ENCODE measurements at regions not wholly inside any gene's neighbourhood (a gene's known extent, or its start where the extent isn't known, plus 50 kb on each side); places are given as distances from the start of the nearest gene placed in this dataset.

DNA sequence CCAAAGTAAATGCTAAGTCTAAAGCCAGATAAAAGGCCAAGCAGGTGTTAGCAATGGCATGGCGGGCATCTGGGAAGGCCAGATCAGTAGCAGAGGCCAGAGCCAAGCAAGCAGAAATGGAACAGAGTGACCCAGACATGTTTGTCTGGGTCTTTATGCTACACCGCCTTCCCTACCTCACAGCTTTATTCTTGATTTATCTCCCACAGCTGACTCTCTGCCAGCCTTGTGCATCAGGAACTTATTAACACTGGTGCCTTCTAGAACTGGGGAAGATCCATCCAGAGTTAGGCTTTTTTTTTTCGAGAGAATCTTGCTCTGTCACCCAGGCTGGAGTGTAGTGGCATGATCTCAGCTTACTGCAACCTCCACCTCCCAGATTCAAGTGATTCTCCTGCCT, 112.5 kb upstream of the SLC44A1 start:
- in situ Hi-C loops (cut with HindIII; ENCODE audit: low sequenced_read_pairs), result no loop called here
- TF ChIP-seq, protein P1, sequence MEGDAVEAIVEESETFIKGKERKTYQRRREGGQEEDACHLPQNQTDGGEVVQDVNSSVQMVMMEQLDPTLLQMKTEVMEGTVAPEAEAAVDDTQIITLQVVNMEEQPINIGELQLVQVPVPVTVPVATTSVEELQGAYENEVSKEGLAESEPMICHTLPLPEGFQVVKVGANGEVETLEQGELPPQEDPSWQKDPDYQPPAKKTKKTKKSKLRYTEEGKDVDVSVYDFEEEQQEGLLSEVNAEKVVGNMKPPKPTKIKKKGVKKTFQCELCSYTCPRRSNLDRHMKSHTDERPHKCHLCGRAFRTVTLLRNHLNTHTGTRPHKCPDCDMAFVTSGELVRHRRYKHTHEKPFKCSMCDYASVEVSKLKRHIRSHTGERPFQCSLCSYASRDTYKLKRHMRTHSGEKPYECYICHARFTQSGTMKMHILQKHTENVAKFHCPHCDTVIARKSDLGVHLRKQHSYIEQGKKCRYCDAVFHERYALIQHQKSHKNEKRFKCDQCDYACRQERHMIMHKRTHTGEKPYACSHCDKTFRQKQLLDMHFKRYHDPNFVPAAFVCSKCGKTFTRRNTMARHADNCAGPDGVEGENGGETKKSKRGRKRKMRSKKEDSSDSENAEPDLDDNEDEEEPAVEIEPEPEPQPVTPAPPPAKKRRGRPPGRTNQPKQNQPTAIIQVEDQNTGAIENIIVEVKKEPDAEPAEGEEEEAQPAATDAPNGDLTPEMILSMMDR (IDR thresholded peaks at IDR 0.05; ENCODE audit: low read depth, low read length), result no peak
- no peak for DNase-seq (ENCODE audit: low read depth, low spot score)
- no peak overlapping the region for H3K4me3 ChIP-seq (ENCODE audit: low read depth, low read length)

DNA sequence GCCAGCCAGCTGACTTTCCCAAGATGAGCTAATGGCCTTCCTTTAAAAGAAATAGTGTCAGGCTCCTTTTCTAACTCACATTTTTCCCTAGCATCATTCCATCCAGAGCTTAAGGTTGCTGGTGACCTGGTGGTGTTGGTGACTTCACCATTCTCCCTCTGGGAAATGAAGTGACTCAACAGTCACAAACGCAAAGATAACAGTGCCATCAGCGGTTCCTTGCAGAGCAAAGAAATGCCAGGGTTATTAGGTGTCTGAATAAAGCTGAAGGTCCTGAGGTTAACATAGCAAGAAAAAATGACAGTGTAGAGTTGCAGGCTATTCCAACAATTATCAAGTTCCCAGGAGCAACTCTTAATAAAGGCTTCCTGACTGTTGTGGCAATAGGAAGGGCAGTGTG, 111.8 kb upstream of the SLC44A1 start:
- H3K4me3 ChIP-seq (ENCODE audit: low read depth, low read length), result no peak overlapping the region
- in situ Hi-C loops (cut with HindIII; ENCODE audit: low sequenced_read_pairs), result no loop called here
- DNase-seq (ENCODE audit: low read depth, low spot score), result peak; percentile 82
- TF ChIP-seq, protein P1 (IDR thresholded peaks at IDR 0.05; ENCODE audit: low read depth, low read length), result no peak

DNA sequence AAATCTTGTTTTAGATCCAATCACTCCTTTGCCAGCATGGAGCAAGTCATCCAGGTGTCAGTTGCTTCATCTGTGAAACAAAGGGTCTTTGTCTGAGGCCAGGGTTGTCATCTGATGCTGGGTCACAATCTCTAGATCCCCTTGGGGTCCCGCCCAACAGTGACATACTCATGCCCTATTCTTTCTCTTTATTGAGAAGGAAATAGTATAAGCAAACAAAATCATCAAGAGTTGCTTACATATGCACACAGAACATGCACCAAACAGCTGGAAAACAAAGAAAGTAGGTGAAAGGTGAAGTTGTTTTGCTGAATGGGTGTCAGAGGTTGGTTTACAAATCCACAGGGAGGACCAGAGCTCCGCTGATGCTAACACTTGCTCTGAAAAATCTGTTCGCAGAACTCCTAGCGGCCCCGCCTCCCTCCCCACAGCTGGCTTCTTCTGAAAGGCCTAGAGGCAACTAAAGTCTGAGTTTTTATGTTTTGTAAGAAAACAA, 106.1 kb upstream of the SLC44A1 start:
- TF ChIP-seq, protein P1 (IDR thresholded peaks at IDR 0.05; ENCODE audit: low read depth, low read length), result no peak
- peak; percentile 78 for DNase-seq (ENCODE audit: low read depth, low spot score)
- in situ Hi-C loops (cut with HindIII; ENCODE audit: low sequenced_read_pairs), result no loop called here
- no peak overlapping the region for H3K4me3 ChIP-seq (ENCODE audit: low read depth, low read length)

DNA sequence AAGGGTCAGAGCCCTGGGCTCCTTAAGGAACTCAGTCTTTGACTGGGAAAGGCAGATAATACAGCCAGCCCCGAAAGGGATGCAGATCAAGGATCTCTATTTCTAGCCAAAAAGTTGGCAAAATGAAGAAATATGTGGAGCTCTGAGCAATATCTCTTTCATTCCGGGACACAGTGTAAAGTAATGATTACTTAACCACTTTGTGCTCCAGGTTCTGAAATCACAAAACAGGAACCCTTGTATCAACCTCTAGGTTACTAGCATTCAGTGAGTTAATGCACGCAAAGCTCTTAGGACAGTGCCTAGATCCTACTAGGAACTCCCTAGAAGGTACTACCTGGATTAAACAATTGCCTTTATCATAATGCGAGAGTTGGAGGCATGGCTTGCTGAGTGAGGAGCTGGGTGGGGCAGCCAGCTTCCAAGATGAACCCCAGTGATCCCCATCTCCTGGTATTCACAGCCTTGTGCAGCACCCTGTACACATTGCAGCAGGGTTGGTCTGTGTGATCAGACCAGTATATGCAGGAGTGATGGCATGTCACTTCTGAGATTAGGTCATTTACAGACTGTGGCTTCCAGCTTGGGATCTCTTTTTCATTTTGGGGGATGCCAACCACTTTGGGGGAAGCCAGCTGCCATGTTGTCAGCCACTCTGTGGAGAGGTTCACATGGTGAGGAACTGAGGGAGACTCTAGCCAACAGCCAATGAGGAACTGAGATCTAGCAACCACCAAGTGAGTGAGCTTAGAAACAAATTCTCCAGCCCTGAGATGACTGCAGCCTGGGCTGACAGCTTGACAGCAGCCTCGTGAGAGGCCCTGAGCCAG, 103.1 kb upstream of the SLC44A1 start:
- DNase-seq (ENCODE audit: low read depth, low spot score), result no peak
- in situ Hi-C loops (cut with HindIII; ENCODE audit: low sequenced_read_pairs), result no loop called here
- TF ChIP-seq, protein P1 (IDR thresholded peaks at IDR 0.05; ENCODE audit: low read depth, low read length), result no peak
- H3K4me3 ChIP-seq (ENCODE audit: low read depth, low read length), result no peak overlapping the region

DNA sequence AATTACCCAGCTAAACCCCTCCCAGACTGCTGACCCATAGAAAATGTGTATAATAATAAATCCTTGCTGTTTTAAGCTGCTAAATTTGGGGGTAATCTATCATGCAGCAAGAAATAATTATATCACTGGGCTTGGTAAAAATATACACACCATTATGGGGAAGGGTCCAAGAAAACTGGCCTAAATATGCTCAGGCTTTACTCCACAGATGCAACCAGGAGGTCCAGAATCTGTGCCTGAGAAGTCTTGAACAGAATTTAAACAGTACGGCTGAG, 102.5 kb upstream of the SLC44A1 start:
- DNase-seq (ENCODE audit: low read depth, low spot score), result no peak
- H3K4me3 ChIP-seq (ENCODE audit: low read depth, low read length), result no peak overlapping the region
- TF ChIP-seq, protein P1 (IDR thresholded peaks at IDR 0.05; ENCODE audit: low read depth, low read length), result no peak
- in situ Hi-C loops (cut with HindIII; ENCODE audit: low sequenced_read_pairs), result no loop called here

DNA sequence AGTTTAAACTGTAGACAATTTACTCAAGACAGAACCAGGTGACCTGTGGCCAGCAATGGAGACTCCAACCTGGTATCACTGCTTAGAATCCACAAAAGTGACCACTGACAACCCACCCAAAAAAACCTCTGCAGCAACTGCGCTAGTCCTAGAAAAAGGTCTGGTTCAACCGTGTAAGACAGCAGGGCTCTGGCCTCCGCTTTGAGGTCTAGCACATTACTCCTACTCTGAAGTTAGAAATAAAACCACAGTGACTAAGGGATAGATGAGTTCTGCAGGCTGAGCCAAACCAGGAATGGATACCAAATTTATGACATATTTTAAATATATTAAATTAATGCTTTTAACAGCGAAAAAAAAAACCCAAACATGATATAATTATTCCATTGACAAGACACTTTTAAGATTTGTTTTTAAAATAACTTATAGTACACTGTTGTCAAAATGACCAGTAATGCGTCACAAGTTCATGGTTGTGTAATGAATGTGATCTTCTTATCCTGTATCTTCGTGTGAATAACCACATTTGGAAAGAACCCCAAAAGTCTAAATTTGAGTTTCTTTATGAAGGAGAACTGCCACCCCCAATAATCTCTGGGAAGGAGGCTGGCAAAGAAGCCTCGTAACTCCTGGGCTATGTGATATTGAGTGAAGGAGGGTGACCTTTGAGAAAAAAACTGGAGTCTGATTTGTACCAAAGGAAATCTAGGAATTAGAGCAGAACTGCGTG, 101.9 kb upstream of the SLC44A1 start:
- TF ChIP-seq, protein P1 (IDR thresholded peaks at IDR 0.05; ENCODE audit: low read depth, low read length), result no peak
- in situ Hi-C loops (cut with HindIII; ENCODE audit: low sequenced_read_pairs), result no loop called here
- H3K4me3 ChIP-seq (ENCODE audit: low read depth, low read length), result no peak overlapping the region
- peak; percentile 59 for DNase-seq (ENCODE audit: low read depth, low spot score)

Data from astrocyte of the spinal cord (primary cell).